Retinal pigment epithelial cell (primary cell): ENCODE measurements at regions not wholly inside any gene's neighbourhood (a gene's known extent, or its start where the extent isn't known, plus 50 kb on each side); places are given as distances from the start of the nearest gene placed in this dataset.
A peak's percentile ranks its signal among the peaks of the same experiment; 100 is the strongest.

ENCODE experiments used
- DNase-seq: peaks from one replicate; pipeline ENCODE4 v3.0.0-alpha.2; 2010; ENCODE audit warnings: low read depth
- H3K4me3 ChIP-seq: 2 replicates; pipeline ENCODE4 v1.5.1; 2011; ENCODE audit warnings: mild to moderate bottlenecking, low read length, control low read depth, moderate library complexity
- TF ChIP-seq, protein P1 (sequence below): conservative IDR thresholded peaks from 2 replicates; pipeline ENCODE4 v1.5.1; 2011; ENCODE audit warnings: low read depth, low read length, control low read depth, inconsistent platforms

DNA sequence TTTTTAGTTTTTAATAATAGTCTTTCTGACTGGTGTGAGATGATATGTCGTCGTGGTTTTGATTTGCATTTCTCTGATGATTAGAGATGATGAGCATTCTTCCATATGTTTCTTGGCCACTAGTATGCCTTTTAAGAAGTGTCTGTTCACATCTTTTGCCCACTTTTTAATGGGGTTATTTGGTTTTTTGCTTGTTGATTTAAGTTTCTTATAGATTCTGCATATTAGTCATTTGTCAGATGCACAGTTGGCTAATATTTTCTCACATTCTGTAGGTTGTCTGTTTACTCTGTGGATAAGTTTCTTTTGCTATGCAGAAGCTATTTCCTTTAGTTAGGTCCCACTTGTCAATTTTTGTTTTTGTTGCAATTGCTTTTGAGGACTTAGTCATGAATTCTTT, 185.4 kb downstream of the SUCNR1 start:
- no peak for DNase-seq
- TF ChIP-seq, protein P1, sequence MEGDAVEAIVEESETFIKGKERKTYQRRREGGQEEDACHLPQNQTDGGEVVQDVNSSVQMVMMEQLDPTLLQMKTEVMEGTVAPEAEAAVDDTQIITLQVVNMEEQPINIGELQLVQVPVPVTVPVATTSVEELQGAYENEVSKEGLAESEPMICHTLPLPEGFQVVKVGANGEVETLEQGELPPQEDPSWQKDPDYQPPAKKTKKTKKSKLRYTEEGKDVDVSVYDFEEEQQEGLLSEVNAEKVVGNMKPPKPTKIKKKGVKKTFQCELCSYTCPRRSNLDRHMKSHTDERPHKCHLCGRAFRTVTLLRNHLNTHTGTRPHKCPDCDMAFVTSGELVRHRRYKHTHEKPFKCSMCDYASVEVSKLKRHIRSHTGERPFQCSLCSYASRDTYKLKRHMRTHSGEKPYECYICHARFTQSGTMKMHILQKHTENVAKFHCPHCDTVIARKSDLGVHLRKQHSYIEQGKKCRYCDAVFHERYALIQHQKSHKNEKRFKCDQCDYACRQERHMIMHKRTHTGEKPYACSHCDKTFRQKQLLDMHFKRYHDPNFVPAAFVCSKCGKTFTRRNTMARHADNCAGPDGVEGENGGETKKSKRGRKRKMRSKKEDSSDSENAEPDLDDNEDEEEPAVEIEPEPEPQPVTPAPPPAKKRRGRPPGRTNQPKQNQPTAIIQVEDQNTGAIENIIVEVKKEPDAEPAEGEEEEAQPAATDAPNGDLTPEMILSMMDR = no peak
- H3K4me3 ChIP-seq = no peak overlapping the region

DNA sequence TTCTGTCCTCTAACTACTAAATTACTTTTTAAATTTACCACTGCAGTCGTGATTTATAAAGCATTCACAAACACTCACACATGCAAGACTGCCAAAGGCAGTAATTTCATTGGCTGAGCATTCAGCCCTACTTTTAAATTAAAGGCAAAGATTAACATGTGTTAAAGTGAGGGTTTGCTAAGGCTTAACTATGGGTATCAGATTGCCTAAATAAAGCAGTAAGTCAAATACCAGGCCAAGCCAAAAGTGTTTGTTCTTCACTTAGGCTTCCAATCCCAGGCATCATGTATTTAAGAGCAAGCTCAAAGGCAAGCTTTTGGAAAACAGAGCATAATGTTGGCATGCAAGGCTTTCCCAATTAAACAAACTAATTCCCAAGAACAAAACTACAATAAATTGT, 187.3 kb downstream of the SUCNR1 start:
- TF ChIP-seq, protein P1 = no peak
- no peak overlapping the region for H3K4me3 ChIP-seq
- no peak for DNase-seq

DNA sequence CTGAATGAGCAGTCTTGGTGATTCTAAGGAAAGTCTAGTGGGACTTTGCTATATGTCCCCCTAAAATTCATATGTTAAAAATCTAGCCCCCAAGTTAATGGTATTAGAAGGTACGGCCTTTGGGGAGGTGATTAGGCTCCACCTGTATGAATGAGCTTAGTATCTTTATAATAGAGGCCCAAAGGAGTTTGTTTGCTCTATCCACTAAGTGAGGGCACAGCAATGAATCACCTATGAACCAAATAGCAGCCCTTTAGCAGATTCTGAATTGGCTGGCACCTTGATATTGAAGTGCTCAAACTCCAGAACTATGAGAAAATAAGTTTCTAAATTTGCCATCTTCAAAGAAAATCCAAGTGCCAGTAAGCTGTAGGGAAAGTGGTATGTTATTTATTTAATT, 187.9 kb downstream of the SUCNR1 start:
- no peak overlapping the region for H3K4me3 ChIP-seq
- no peak for DNase-seq
- TF ChIP-seq, protein P1 = no peak

- TF ChIP-seq, protein P1 = no peak
- H3K4me3 ChIP-seq = no peak overlapping the region
- DNase-seq = no peak
Measured at GRCh38 chr3:152069871-152070270, 196.4 kb downstream of the SUCNR1 start.

DNA sequence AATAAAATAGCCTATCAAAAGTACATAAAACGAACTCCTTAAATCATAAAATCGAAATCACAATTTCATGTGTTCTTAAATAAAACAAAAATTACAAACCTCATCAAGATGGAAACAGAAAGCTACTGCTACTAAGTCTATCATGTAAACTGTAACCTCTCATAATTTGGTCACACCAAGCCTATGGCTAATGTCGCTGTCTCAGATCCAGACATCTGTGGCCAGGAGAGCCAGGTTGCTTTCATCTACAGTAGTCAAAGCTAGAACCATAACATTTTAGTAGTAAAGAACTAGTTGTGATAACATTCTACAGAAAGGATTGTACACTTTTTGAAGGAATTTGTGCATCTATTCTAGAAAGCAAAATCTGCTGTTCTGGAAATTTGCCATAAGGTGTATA, 197.4 kb upstream of the MBNL1 start:
- TF ChIP-seq, protein P1 = no peak
- no peak for DNase-seq
- H3K4me3 ChIP-seq = no peak overlapping the region

- peak; percentile 6 for DNase-seq
- no peak overlapping the region for H3K4me3 ChIP-seq
- TF ChIP-seq, protein P1 = peak; percentile 57
Measured at GRCh38 chr3:152071924-152072323, 196.8 kb upstream of the MBNL1 start.

DNA sequence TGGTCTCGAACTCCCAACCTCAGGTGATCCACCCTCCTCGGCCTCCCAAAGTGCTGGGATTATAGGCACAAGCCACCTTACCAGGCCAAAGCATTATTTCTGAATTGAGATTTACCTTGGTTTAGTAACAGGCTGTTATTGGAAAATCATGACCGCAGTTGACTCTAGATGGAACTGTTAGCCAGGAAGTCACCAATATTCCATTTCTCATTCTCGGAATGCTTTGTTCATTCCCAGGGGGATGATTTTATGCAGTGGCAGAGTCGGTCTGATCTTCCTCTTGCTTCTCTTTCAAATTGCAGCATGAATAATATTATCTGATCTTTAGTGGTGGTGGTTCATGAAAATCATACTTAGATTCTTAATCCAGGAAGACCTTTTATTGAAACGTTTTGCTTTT, 195.5 kb upstream of the MBNL1 start:
- TF ChIP-seq, protein P1 = no peak
- no peak overlapping the region for H3K4me3 ChIP-seq
- DNase-seq = no peak
